ENCODE measurements at regions not wholly inside any gene's neighbourhood (a gene's known extent, or its start where the extent isn't known, plus 50 kb on each side); places are given as distances from the start of the nearest gene placed in this dataset.

- Histone ChIP-seq H2AFZ (ENCODE audit: low read length) (no peak overlapping the region), H3K79me2 (ENCODE audit: insufficient read depth, low read length) (no peaks in the 10 kb centered on the region), H3K36me3 (ENCODE audit: insufficient read depth, low read length) (no peaks in the 10 kb centered on the region), H3K9me2 (replicated peaks; ENCODE audit: low read depth, low read length) (no peaks in the 10 kb centered on the region), H3K4me3 (ENCODE audit: low read length, poor library complexity, severe bottlenecking) (no peak overlapping the region), H3K9ac (ENCODE audit: low read depth, low read length, poor library complexity, severe bottlenecking) (no peak overlapping the region), H3K9me3 (ENCODE audit: insufficient read depth, low read depth, low read length) (no peaks in the 10 kb centered on the region), H4K20me1 (ENCODE audit: insufficient read depth, low read length, poor library complexity, severe bottlenecking) (no peaks in the 10 kb centered on the region), H3K4me1 (ENCODE audit: insufficient read depth, low read length, poor library complexity, severe bottlenecking) (no peaks in the 10 kb centered on the region), H3F3A (ENCODE audit: low read depth) (no peaks in the 10 kb centered on the region), H3K27me3 (ENCODE audit: insufficient read depth, low read length, poor library complexity, severe bottlenecking) (no peaks in the 10 kb centered on the region), H3K4me2 (ENCODE audit: low read depth, low read length, poor library complexity, severe bottlenecking) (no peak overlapping the region)
- TF ChIP-seq EZH2phosphoT487 (IDR thresholded peaks at IDR 0.05; ENCODE audit: borderline replicate concordance) = no peak
- no peak for TF ChIP-seq CTCF (conservative IDR thresholded peaks at IDR 0.05; ENCODE audit: low read length)
Observed at GRCh38 chr2:133732059-133732458, 163.8 kb upstream of the NCKAP5 start.

GRCh38 chr2:133732982-133733900 lies 165.0 kb upstream of the NCKAP5 start:
- TF ChIP-seq CTCF (conservative IDR thresholded peaks at IDR 0.05; ENCODE audit: low read length) (no peak), EZH2phosphoT487 (IDR thresholded peaks at IDR 0.05; ENCODE audit: borderline replicate concordance) (no peak)
- H3K36me3 ChIP-seq (ENCODE audit: insufficient read depth, low read length) = no peaks in the 10 kb centered on the region
- no peak overlapping the region for H3K9ac ChIP-seq (ENCODE audit: low read depth, low read length, poor library complexity, severe bottlenecking)
- H3K27me3 ChIP-seq (ENCODE audit: insufficient read depth, low read length, poor library complexity, severe bottlenecking) = no peaks in the 10 kb centered on the region
- H3K9me2 ChIP-seq (replicated peaks; ENCODE audit: low read depth, low read length) = no peaks in the 10 kb centered on the region
- no peaks in the 10 kb centered on the region for H3K9me3 ChIP-seq (ENCODE audit: insufficient read depth, low read depth, low read length)
- no peak overlapping the region for H3K4me3 ChIP-seq (ENCODE audit: low read length, poor library complexity, severe bottlenecking)
- no peak overlapping the region for H2AFZ ChIP-seq (ENCODE audit: low read length)
- H3F3A ChIP-seq (ENCODE audit: low read depth) = no peaks in the 10 kb centered on the region
- H3K4me2 ChIP-seq (ENCODE audit: low read depth, low read length, poor library complexity, severe bottlenecking) = no peak overlapping the region
- H3K4me1 ChIP-seq (ENCODE audit: insufficient read depth, low read length, poor library complexity, severe bottlenecking) = no peaks in the 10 kb centered on the region
- H3K79me2 ChIP-seq (ENCODE audit: insufficient read depth, low read length) = no peaks in the 10 kb centered on the region
- no peaks in the 10 kb centered on the region for H4K20me1 ChIP-seq (ENCODE audit: insufficient read depth, low read length, poor library complexity, severe bottlenecking)

- Histone ChIP-seq H3F3A (ENCODE audit: low read depth) (no peaks in the 10 kb centered on the region), H3K9me2 (replicated peaks; ENCODE audit: low read depth, low read length) (no peaks in the 10 kb centered on the region), H3K79me2 (ENCODE audit: insufficient read depth, low read length) (no peaks in the 10 kb centered on the region), H3K4me1 (ENCODE audit: insufficient read depth, low read length, poor library complexity, severe bottlenecking) (no peaks in the 10 kb centered on the region), H2AFZ (ENCODE audit: low read length) (no peak overlapping the region), H3K36me3 (ENCODE audit: insufficient read depth, low read length) (no peaks in the 10 kb centered on the region), H3K4me3 (ENCODE audit: low read length, poor library complexity, severe bottlenecking) (no peak overlapping the region), H3K4me2 (ENCODE audit: low read depth, low read length, poor library complexity, severe bottlenecking) (no peak overlapping the region), H3K9me3 (ENCODE audit: insufficient read depth, low read depth, low read length) (no peaks in the 10 kb centered on the region), H3K9ac (ENCODE audit: low read depth, low read length, poor library complexity, severe bottlenecking) (no peak overlapping the region), H4K20me1 (ENCODE audit: insufficient read depth, low read length, poor library complexity, severe bottlenecking) (no peaks in the 10 kb centered on the region), H3K27me3 (ENCODE audit: insufficient read depth, low read length, poor library complexity, severe bottlenecking) (no peaks in the 10 kb centered on the region)
- TF ChIP-seq EZH2phosphoT487 (IDR thresholded peaks at IDR 0.05; ENCODE audit: borderline replicate concordance) (no peak), CTCF (conservative IDR thresholded peaks at IDR 0.05; ENCODE audit: low read length) (no peak)
Observed at GRCh38 chr2:133733901-133734255, 165.6 kb upstream of the NCKAP5 start.

Measured in Loucy (cell line).